ENCODE measurements at regions not wholly inside any gene's neighbourhood (a gene's known extent, or its start where the extent isn't known, plus 50 kb on each side); places are given as distances from the start of the nearest gene placed in this dataset.

DNA sequence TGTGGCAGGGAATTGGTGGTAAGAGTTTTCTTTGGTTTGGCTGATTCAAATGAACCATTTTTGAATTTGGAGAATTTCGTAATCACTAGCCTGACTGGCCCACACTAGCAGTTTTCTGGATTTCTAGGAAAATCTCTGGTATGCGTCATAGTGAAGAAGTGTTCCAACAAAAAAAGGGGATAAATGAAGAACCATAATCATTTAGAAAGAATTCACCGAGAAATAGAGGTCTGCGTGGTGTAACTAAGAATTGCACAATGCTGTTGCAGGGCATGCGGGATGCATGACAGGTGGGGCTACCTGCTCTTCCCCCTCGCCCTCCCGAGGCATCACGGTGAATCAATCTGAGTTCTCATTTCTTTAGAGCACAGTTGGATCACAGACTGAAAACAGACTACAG lies 232.3 kb upstream of the PAPPA start:
- TF ChIP-seq, protein P1, sequence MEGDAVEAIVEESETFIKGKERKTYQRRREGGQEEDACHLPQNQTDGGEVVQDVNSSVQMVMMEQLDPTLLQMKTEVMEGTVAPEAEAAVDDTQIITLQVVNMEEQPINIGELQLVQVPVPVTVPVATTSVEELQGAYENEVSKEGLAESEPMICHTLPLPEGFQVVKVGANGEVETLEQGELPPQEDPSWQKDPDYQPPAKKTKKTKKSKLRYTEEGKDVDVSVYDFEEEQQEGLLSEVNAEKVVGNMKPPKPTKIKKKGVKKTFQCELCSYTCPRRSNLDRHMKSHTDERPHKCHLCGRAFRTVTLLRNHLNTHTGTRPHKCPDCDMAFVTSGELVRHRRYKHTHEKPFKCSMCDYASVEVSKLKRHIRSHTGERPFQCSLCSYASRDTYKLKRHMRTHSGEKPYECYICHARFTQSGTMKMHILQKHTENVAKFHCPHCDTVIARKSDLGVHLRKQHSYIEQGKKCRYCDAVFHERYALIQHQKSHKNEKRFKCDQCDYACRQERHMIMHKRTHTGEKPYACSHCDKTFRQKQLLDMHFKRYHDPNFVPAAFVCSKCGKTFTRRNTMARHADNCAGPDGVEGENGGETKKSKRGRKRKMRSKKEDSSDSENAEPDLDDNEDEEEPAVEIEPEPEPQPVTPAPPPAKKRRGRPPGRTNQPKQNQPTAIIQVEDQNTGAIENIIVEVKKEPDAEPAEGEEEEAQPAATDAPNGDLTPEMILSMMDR (IDR thresholded peaks at IDR 0.05; ENCODE audit: insufficient read depth, low read depth, low read length), result no peak
- H3K27me3 ChIP-seq (ENCODE audit: control insufficient read depth, insufficient read depth, low read length), result no peaks in the 10 kb centered on the region
- no peaks in the 10 kb centered on the region for H3K36me3 ChIP-seq (ENCODE audit: control insufficient read depth, insufficient read depth, low read length)
- no peak for DNase-seq (ENCODE audit: low read depth)
- ChIA-PET CTCF (interaction anchor here (1.1 kb wide), 1 partner anchor 9 kb away, joined by 4 read pairs; no protein-coding TSS in a partner anchor), POLR2A (no interaction called here)
- H3K4me3 ChIP-seq (ENCODE audit: low read depth, low read length), result no peak overlapping the region

DNA sequence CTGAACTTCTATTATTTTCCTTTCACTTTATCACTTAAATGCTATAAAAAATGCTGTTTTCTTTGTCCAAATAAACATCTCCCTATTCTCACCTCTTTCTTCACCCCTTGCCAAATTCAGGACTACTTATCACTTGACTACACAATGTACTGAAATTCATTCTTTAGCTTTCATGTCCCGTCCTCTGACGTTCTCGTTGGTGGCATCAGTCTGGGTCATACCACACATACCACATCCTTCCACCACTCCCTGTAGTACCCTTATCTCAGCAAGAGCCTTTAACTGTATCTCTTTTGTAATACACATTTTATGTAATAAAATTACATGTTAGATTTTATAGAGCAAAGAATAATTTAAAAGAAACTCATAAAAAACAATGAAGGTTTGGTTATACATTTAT lies 231.1 kb upstream of the PAPPA start:
- TF ChIP-seq, protein P1 (IDR thresholded peaks at IDR 0.05; ENCODE audit: insufficient read depth, low read depth, low read length), result no peak
- Histone ChIP-seq H3K27me3 (ENCODE audit: control insufficient read depth, insufficient read depth, low read length) (no peaks in the 10 kb centered on the region), H3K4me3 (ENCODE audit: low read depth, low read length) (no peak overlapping the region), H3K36me3 (ENCODE audit: control insufficient read depth, insufficient read depth, low read length) (no peaks in the 10 kb centered on the region)
- no peak for DNase-seq (ENCODE audit: low read depth)
- ChIA-PET CTCF (no interaction called here), POLR2A (no interaction called here)

DNA sequence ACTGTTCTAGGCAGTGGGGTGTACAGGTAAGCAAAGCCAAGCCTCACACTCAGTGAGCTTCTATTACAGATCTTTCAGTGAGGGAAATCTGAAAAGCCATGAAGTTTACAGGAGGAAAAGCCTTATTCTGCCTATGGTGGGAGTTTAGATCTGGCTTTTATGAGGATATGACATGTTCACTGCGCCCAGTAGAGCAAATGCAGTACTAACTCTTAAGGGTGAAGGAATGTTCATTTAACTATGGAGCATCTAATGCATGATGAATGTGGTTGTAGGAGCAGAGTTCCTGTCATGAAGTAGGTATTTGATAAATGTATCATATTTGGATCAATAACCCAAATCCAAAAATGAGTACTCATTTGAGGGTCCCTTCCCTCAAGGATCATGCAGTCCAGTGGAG lies 230.2 kb upstream of the PAPPA start:
- ChIA-PET POLR2A (no interaction called here), CTCF (interaction anchor here (0.8 to 1.1 kb wide), 2 partner anchors 21 to 762 kb away, joined by 3 read pairs; no protein-coding TSS in a partner anchor)
- Histone ChIP-seq H3K27me3 (ENCODE audit: control insufficient read depth, insufficient read depth, low read length) (no peaks in the 10 kb centered on the region), H3K36me3 (ENCODE audit: control insufficient read depth, insufficient read depth, low read length) (no peaks in the 10 kb centered on the region), H3K4me3 (ENCODE audit: low read depth, low read length) (no peak overlapping the region)
- DNase-seq (ENCODE audit: low read depth), result no peak
- TF ChIP-seq, protein P1 (IDR thresholded peaks at IDR 0.05; ENCODE audit: insufficient read depth, low read depth, low read length), result no peak

DNA sequence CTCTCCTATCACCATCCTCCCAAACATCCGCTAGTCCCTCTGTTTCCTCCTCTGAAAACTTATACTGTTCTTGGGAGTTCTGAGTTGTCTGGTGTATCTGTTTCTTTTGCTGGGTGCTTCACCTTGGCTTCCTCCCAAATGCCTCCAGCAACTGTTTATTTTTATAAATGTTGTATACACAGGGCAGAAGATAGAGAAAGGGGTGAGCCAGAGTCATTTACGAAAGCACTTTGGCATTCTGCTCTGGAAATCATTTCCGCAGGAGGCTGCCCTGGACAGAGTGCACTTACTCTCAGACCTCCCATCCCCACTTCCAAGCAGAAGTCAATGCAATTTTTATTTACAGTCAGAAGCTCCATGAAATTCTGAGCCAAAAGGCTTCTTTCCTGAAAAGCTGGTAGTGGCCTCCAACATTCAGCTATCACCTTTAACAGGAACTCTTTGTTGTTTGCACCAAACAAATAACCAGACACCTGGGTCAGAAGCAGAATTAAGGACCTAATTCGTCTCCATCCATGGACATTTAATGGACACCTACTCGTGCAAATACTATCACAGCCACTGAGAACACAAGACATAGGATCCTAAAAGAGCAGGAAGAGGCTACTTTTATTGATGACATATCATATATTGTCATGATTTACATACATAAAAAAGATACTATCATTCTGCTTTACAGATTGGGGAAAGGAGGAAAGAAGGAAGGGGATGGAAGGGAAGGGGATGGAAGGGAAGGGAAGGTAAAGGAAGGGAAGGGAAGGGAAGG lies 229.5 kb upstream of the PAPPA start:
- Histone ChIP-seq H3K36me3 (ENCODE audit: control insufficient read depth, insufficient read depth, low read length) (no peaks in the 10 kb centered on the region), H3K4me3 (ENCODE audit: low read depth, low read length) (no peak overlapping the region), H3K27me3 (ENCODE audit: control insufficient read depth, insufficient read depth, low read length) (no peaks in the 10 kb centered on the region)
- ChIA-PET CTCF (interaction anchor here (1.1 kb wide), 1 partner anchor 22 kb away, joined by 3 read pairs; no protein-coding TSS in a partner anchor), POLR2A (no interaction called here)
- peak; percentile 82 for DNase-seq (ENCODE audit: low read depth)
- TF ChIP-seq, protein P1 (IDR thresholded peaks at IDR 0.05; ENCODE audit: insufficient read depth, low read depth, low read length), result no peak

DNA sequence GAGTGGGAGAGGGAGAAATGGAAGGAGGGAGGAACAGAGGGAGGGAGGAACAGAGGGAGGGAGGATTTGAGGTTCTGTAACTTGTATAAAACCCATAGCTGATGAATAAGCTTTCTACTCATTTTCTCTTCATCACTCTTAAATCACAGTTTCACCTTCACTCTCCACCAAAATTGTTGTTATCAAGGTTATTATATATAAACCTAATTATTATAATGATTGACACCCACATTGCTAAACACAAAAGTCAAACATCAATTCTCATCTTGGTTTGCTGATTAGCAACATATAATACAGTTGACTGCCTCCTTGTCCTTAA lies 229.0 kb upstream of the PAPPA start:
- ChIA-PET POLR2A (no interaction called here), CTCF (interaction anchor here (1.1 kb wide), 1 partner anchor 22 kb away, joined by 3 read pairs; no protein-coding TSS in a partner anchor)
- Histone ChIP-seq H3K27me3 (ENCODE audit: control insufficient read depth, insufficient read depth, low read length) (no peaks in the 10 kb centered on the region), H3K36me3 (ENCODE audit: control insufficient read depth, insufficient read depth, low read length) (no peaks in the 10 kb centered on the region), H3K4me3 (ENCODE audit: low read depth, low read length) (no peak overlapping the region)
- no peak for DNase-seq (ENCODE audit: low read depth)
- TF ChIP-seq, protein P1 (IDR thresholded peaks at IDR 0.05; ENCODE audit: insufficient read depth, low read depth, low read length), result no peak
